ENCODE measurements at regions not wholly inside any gene's neighbourhood (a gene's known extent, or its start where the extent isn't known, plus 50 kb on each side); places are given as distances from the start of the nearest gene placed in this dataset.

DNA sequence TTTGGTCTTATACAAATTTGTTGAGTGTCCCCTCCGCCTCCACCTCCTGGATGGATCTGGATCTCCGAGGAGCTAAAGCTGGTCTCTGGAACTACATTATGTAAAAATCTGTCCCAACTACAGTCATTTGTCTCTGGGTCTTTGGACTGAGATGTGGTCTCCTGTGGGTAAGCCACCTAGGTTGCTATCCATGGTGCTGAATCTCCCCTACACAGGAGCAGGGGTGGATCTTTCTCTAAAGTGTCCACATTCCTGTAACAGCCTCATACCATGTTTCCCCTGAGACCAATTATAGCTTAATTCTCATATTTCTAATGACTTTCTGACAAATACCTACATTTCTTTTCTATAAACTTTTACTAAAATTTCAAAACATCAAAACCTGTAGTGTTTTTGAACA, 625.8 kb downstream of the TAFA4 start:
- no peak for DNase-seq (ENCODE audit: low read depth in 2 of 2)

DNA sequence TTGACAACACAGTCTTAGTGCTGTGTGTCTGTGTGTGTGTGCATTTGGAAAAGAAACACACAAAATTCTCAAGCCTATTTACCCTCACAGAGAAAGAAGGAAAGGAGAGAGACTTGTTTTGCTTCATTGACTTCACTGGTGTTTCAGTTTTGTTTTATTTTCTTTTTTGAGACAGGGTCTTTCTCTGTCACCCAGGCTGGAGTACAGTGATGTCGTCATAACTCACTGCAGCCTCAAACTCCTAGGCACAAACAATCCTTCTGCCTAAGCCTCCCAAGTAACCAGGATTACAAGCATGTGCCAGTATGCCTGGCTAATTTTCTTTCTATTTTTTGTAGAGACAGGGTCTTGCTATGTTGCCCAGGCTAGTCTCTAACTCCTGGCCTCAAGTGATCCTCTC, 636.9 kb downstream of the TAFA4 start:
- no peak for DNase-seq (ENCODE audit: low read depth in 2 of 2)

DNA sequence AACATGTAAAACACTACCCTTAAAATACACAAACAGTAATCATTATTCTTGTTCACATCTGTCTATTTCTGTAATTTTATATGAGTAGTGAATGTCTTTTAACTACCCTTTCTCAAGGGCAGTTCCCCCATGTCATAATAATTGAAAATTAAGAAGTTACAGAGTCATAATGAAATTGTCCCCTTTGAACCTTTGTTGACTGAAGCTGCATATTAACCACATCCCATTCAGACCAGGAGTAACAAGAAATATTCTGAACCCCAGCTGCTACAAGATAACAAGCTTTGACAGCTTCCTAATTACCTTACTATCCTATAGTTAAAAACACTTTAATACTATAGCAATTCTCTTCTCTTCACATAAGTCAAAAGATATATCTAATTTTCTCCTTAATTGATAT, 635.9 kb upstream of the SUCLG2 start:
- no peak for DNase-seq (ENCODE audit: low read depth in 2 of 2)

- DNase-seq (ENCODE audit: low read depth in 2 of 2), result no peak
These were observed 633.7 kb upstream of the SUCLG2 start for GRCh38 chr3:68288085-68288484.

- no peak for DNase-seq (ENCODE audit: low read depth in 2 of 2)
These were observed 632.7 kb upstream of the SUCLG2 start for GRCh38 chr3:68287101-68287500.

GRCh38 chr3:68274286-68274685, 619.9 kb upstream of the SUCLG2 start:
- DNase-seq (ENCODE audit: low read depth in 2 of 2), result no peak

- DNase-seq (ENCODE audit: low read depth in 2 of 2), result no peak
These were observed 616.7 kb upstream of the SUCLG2 start for GRCh38 chr3:68271145-68271544.

DNA sequence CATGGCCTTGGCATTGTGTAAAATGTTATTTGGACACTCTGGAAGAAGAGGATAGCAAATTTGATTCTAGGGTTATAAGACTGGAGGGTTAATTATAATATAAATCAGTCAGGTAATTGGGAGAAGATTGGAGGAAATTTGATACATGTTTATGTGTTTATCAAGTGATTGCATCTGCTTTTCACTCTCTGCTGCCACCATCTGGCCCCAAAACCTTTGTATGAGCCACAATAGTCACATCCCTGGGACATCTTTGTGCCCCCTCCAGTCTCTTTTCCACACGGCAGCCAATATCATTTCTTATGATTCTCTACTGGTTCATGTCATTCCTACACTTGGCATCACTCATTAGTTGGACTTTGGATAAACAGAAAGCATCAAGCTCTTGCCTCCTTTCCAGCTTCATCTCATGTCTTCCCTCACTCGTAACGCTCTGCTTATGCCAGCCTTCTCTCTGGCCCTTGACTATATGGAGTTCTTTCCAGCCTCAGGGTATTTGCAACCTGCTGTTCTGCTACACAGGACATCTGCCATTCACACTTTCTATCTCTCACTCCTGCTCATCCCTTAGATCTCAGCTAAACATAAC, 602.3 kb upstream of the SUCLG2 start:
- DNase-seq (ENCODE audit: low read depth in 2 of 2), result no peak

DNA sequence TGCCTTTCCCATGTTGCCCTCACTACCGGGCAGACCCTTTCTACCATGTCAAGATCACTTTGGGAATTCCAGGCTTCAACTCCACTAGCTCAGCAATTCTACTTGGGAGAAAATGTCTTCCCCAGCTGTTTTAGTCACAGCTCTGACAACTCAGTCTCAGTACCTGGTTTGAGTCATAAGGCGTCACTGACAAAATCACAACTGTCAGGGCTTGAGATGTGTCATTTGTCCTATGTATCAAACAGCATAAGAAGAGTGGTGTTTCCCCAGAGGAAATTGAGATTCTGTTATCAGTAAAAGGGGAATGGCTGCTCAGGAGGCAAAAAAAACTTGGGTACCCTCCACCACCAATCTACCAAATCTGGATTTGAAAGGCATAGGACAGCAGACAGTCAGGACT, 594.9 kb upstream of the SUCLG2 start:
- no peak for DNase-seq (ENCODE audit: low read depth in 2 of 2)

DNA sequence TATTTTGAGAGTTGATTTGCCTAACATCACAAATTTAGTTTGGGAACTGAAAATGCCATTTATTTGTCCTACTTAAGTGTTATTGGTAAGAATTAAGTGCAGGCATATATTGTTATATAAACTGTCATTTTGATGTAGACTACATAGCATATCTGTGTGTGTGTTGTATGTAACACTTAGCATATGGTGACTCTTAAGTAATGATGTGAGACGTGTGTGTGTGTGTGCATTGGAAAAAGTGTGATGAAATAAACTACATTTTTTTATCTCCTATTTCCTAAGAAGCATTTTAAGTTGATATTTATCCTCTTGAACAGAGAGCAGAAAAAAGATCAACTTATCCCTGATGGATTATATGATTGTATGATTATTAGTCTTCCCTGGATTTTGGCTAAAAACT, 588.2 kb upstream of the SUCLG2 start:
- DNase-seq (ENCODE audit: low read depth in 2 of 2), result no peak

- no peak for DNase-seq (ENCODE audit: low read depth in 2 of 2)
These were observed 585.1 kb upstream of the SUCLG2 start for GRCh38 chr3:68239542-68239941.

GRCh38 chr3:68234076-68234780, 579.8 kb upstream of the SUCLG2 start:
- DNase-seq (ENCODE audit: low read depth in 2 of 2), result no peak

- no peak for DNase-seq (ENCODE audit: low read depth in 2 of 2)
These were observed 574.4 kb upstream of the SUCLG2 start for GRCh38 chr3:68228856-68229255.

- DNase-seq (ENCODE audit: low read depth in 2 of 2), result no peak
These were observed 566.4 kb upstream of the SUCLG2 start for GRCh38 chr3:68220832-68221231.

- no peak for DNase-seq (ENCODE audit: low read depth in 2 of 2)
These were observed 557.2 kb upstream of the SUCLG2 start for GRCh38 chr3:68211637-68212036.

DNA sequence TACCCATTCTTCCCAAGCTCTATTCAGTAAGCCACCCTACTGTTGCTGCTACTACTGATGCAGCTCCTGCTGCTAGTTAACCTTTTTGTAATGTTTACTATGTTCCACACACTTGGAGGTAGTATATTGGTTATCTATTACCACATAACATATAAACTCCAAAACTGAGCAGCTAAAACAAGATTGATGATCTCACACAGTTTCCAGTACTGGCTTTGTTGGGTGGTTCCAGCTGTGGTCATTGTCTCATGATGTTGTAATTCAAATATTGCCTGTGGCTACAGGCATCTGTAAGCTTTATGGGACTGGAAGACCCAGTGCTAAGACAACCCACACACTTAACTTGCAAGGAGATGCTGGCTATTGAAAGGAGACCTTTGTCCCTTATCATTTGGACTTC, 556.2 kb upstream of the SUCLG2 start:
- no peak for DNase-seq (ENCODE audit: low read depth in 2 of 2)

DNA sequence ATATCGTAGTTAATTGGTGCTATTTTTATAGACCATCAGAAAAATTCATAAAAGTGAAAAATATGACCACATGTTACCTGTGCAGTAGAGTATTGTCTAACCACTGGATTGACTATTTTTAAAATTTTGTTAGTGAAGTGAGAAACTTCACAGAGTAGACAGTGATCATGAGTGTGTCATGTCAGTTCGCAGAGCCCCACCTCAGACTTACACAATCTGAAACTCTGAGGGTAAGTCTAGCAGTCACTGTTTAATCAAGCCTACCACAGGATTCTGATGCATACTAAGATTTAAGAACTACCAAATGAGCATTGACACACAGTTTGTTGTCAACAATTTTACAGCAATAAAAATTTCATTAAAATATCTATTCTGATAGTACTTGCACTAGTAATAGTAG, 552.9 kb upstream of the SUCLG2 start:
- DNase-seq (ENCODE audit: low read depth in 2 of 2), result no peak

- DNase-seq (ENCODE audit: low read depth in 2 of 2), result no peak
These were observed 552.2 kb upstream of the SUCLG2 start for GRCh38 chr3:68206524-68207117.

DNA sequence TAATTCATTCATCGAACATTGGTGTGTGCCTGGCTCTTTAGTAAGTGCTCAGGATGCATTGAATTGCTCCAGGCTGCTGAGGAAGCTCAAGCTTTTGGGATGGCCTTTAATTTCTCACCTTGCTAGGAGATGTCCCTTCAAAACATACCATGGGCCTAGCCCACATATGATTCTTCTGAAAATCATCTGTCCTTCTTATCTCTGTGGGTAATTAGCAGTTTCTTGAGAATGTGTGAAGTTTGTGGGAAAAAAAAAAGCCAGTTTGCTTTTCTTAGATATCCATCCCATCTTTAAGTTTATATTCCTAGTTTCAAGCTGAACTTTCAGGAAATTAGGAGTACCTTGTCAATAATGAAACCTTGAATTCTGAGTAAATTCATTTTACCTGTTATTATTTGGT, 532.3 kb upstream of the SUCLG2 start:
- DNase-seq (ENCODE audit: low read depth in 2 of 2), result no peak

DNA sequence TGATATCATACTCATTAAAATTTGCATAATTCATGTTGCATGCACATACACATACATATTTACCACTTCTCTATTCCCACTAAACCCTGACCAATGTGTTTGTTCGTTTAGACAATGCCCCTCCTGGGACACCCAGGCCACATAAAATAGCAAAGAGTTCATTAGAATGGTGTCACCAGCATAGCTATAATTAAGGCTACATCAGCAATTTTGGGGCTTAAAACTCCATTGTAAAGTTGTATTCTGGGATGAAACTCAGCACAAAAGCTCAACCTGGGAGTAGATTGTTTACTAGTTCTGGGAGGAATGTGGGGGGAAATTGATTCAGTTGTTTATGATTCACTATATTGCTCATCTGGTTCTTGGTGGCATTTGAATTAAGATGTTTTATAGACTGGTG, 522.2 kb upstream of the SUCLG2 start:
- no peak for DNase-seq (ENCODE audit: low read depth in 2 of 2)

DNA sequence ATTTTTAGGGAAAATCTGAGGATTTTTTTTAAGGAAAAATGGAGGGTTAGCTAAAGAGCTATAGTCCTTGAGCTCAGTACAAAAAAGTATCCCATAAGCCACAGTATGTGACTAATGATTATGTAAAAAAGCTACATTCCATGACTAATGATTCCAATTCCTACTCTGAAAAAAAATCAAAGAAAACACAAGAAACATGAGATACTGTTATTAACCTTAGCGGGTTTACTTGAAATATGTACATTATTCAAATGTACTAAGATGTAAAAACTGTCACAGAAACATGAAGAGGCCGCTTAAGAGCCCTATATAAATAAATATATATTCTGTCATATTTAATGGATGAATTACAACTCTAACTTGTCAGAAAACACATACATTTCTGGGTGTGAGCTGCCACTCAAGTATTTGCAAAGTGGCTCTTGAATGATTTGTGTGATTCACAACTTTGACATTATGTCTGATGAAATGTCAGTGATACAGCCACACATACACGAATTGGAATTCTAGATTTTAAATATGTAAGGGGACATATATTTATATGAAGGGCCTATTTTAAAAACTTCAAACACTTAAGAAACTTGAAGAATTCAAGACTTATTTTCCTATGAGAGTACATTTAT, 518.7 kb upstream of the SUCLG2 start:
- no peak for DNase-seq (ENCODE audit: low read depth in 2 of 2)

DNA sequence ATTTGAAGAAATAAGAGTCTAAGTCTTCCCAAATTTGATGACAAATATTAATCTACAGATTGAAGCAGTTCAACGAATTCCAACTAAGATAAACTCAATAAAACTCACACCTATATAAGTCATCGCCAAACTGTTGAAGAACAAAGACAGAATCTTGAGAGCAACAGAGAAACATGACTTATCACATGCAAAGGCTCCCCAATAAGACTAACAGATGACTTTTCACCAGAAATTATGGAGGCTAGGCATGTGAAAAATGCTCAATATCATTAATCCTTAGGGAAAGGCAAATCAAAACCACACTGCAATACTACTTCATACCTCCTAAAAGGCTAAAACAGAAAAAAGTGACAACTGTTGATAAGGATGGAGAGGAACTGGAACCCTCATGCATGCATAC, 517.6 kb upstream of the SUCLG2 start:
- DNase-seq (ENCODE audit: low read depth in 2 of 2), result no peak

- no peak for DNase-seq (ENCODE audit: low read depth in 2 of 2)
These were observed 509.6 kb upstream of the SUCLG2 start for GRCh38 chr3:68163968-68164367.
